ENCODE measurements at regions not wholly inside any gene's neighbourhood (a gene's known extent, or its start where the extent isn't known, plus 50 kb on each side); places are given as distances from the start of the nearest gene placed in this dataset.

GRCh38 chr7:156389116-156389692 is 251.4 kb upstream of the RNF32 start:
- Mint-ChIP-seq H3K27ac (no peak overlapping the region), H3K36me3 (ENCODE audit: low read depth) (no peaks in the 10 kb centered on the region), H3K9me3 (peaks cover 4% of the 10 kb centered on the region), H3K27me3 (peaks cover 9% of the 10 kb centered on the region), H3K4me1 (ENCODE audit: low read depth) (no peaks in the 10 kb centered on the region), H3K4me3 (no peak overlapping the region)
- Histone ChIP-seq H3K27me3 (ENCODE audit: control insufficient read depth in 1 of 2, insufficient read depth in 2 of 2, low read length in 2 of 2) (no peaks in the 10 kb centered on the region), H3K27ac (ENCODE audit: low read depth in 1 of 2, low read length in 2 of 2) (no peak overlapping the region), H3K9me3 (ENCODE audit: control insufficient read depth in 1 of 2, insufficient read depth in 1 of 2, low read length in 2 of 2) (peaks cover 0 to 32% of the 10 kb centered on the region in 2 experiments), H3K4me1 (ENCODE audit: insufficient read depth, low read length) (no peaks in the 10 kb centered on the region), H3K36me3 (ENCODE audit: insufficient read depth, low read length) (no peaks in the 10 kb centered on the region), H3K4me3 (ENCODE audit: low read length) (no peak overlapping the region)
- no peak for TF ChIP-seq CTCF (IDR thresholded peaks at IDR 0.05)
- intact Hi-C loops (cut with DNase I, micrococcal nuclease), result no loop called here
- CTCF ChIA-PET, result no interaction called here
- DNase-seq (no peak), ATAC-seq (ENCODE audit: poor library complexity) (no peak)
- POLR2A ChIA-PET, result no interaction called here

- Histone ChIP-seq H3K9me3 (ENCODE audit: control insufficient read depth in 1 of 2, insufficient read depth in 1 of 2, low read length in 2 of 2) (peaks cover 0 to 24% of the 10 kb centered on the region in 2 experiments), H3K4me3 (ENCODE audit: low read length) (no peak overlapping the region), H3K4me1 (ENCODE audit: insufficient read depth, low read length) (no peaks in the 10 kb centered on the region), H3K36me3 (ENCODE audit: insufficient read depth, low read length) (no peaks in the 10 kb centered on the region), H3K27ac (ENCODE audit: low read depth in 1 of 2, low read length in 2 of 2) (no peak overlapping the region), H3K27me3 (ENCODE audit: control insufficient read depth in 1 of 2, insufficient read depth in 2 of 2, low read length in 2 of 2) (no peaks in the 10 kb centered on the region)
- POLR2A ChIA-PET, result no interaction called here
- H3K9me3 Mint-ChIP-seq, result peaks cover 2% of the 10 kb centered on the region
- H3K4me1 Mint-ChIP-seq (ENCODE audit: low read depth), result no peaks in the 10 kb centered on the region
- ATAC-seq (ENCODE audit: poor library complexity), result no peak
- no peaks in the 10 kb centered on the region for H3K36me3 Mint-ChIP-seq (ENCODE audit: low read depth)
- TF ChIP-seq CTCF (IDR thresholded peaks at IDR 0.05), result no peak
- no peak for DNase-seq
- H3K27ac Mint-ChIP-seq, result no peak overlapping the region
- CTCF ChIA-PET, result no interaction called here
- H3K27me3 Mint-ChIP-seq, result peaks cover 9% of the 10 kb centered on the region
- intact Hi-C loops (cut with DNase I, micrococcal nuclease), result no loop called here
- no peak overlapping the region for H3K4me3 Mint-ChIP-seq
Observed at GRCh38 chr7:156386097-156386496, 254.5 kb upstream of the RNF32 start.

GRCh38 chr7:156384706-156385105 is 255.9 kb upstream of the RNF32 start:
- intact Hi-C loops (cut with DNase I, micrococcal nuclease), result no loop called here
- Histone ChIP-seq H3K27me3 (ENCODE audit: control insufficient read depth in 1 of 2, insufficient read depth in 2 of 2, low read length in 2 of 2) (no peaks in the 10 kb centered on the region), H3K27ac (ENCODE audit: low read depth in 1 of 2, low read length in 2 of 2) (no peak overlapping the region), H3K9me3 (ENCODE audit: control insufficient read depth in 1 of 2, insufficient read depth in 1 of 2, low read length in 2 of 2) (peaks cover 0 to 19% of the 10 kb centered on the region in 2 experiments), H3K36me3 (ENCODE audit: insufficient read depth, low read length) (no peaks in the 10 kb centered on the region), H3K4me1 (ENCODE audit: insufficient read depth, low read length) (no peaks in the 10 kb centered on the region), H3K4me3 (ENCODE audit: low read length) (no peak overlapping the region)
- DNase-seq (no peak), ATAC-seq (ENCODE audit: poor library complexity) (no peak)
- TF ChIP-seq CTCF (IDR thresholded peaks at IDR 0.05), result no peak
- Mint-ChIP-seq H3K36me3 (ENCODE audit: low read depth) (no peaks in the 10 kb centered on the region), H3K9me3 (no peaks in the 10 kb centered on the region), H3K4me3 (no peak overlapping the region), H3K27me3 (peaks cover 4% of the 10 kb centered on the region), H3K4me1 (ENCODE audit: low read depth) (no peaks in the 10 kb centered on the region), H3K27ac (no peak overlapping the region)
- ChIA-PET CTCF (no interaction called here), POLR2A (no interaction called here)

Data from CD4-positive, alpha-beta T cell (primary cell).